T47D (cell line): ENCODE measurements at regions not wholly inside any gene's neighbourhood (a gene's known extent, or its start where the extent isn't known, plus 50 kb on each side); places are given as distances from the start of the nearest gene placed in this dataset.

Source experiments
- DNase-seq, 2 experiments: peaks; one replicate each; pipeline versions ENCODE4 v3.0.0 to v3.0.0-alpha.2; 2011 to 2012; ENCODE audit warnings: low read depth in 1 of 2, low spot score in 1 of 2
- JUND ChIP-seq: IDR thresholded peaks from 2 replicates; pipeline ENCODE4 v1.6.1; 2012; ENCODE audit warnings: low read depth
- in situ Hi-C: cut with HindIII; loops from 2 replicates; pipeline ENCODE4 v1.10.0; 2016; ENCODE audit warnings: low sequenced_read_pairs, low pct_unique_long_range_greater_than_20kb

- TF ChIP-seq JUND, result no peak
- in situ Hi-C loops, result no loop called here
- DNase-seq, result peak in 1 of 2 experiments; percentile 61
These were observed 123.1 kb upstream of the STXBP5 start for GRCh38 chr6:147081076-147081609.

- no peak for TF ChIP-seq JUND
- no peak for DNase-seq
- in situ Hi-C loops, result no loop called here
These were observed 116.6 kb upstream of the STXBP5 start for GRCh38 chr6:147087641-147088040.

- DNase-seq, result no peak
- TF ChIP-seq JUND, result no peak
- in situ Hi-C loops, result no loop called here
These were observed 115.4 kb upstream of the STXBP5 start for GRCh38 chr6:147088861-147089260.

- DNase-seq, result no peak
- in situ Hi-C loops, result no loop called here
- no peak for TF ChIP-seq JUND
These were observed 108.9 kb upstream of the STXBP5 start for GRCh38 chr6:147095316-147095715.

- in situ Hi-C loops, result no loop called here
- DNase-seq, result no peak
- no peak for TF ChIP-seq JUND
These were observed 104.2 kb upstream of the STXBP5 start for GRCh38 chr6:147099974-147100373.

- DNase-seq, result no peak
- no peak for TF ChIP-seq JUND
- in situ Hi-C loops, result no loop called here
These were observed 101.2 kb upstream of the STXBP5 start for GRCh38 chr6:147103007-147103406.

- in situ Hi-C loops, result no loop called here
- TF ChIP-seq JUND, result no peak
- no peak for DNase-seq
These were observed 100.5 kb upstream of the STXBP5 start for GRCh38 chr6:147103694-147104093.

- TF ChIP-seq JUND, result no peak
- in situ Hi-C loops, result no loop called here
- no peak for DNase-seq
These were observed 98.4 kb upstream of the STXBP5 start for GRCh38 chr6:147105786-147106185.

GRCh38 chr6:147106759-147107401 lies 97.3 kb upstream of the STXBP5 start:
- no peak for DNase-seq

GRCh38 chr6:147108259-147108910 lies 95.8 kb upstream of the STXBP5 start:
- no peak for TF ChIP-seq JUND
- DNase-seq, result no peak
- in situ Hi-C loops, result no loop called here

More at GRCh38 chr6:147106759-147107401, 97.3 kb upstream of the STXBP5 start:
- in situ Hi-C loops, result no loop called here
- TF ChIP-seq JUND, result no peak

- no peak for DNase-seq
- no peak for TF ChIP-seq JUND
- in situ Hi-C loops, result no loop called here
These were observed 94.5 kb upstream of the STXBP5 start for GRCh38 chr6:147109707-147110106.

GRCh38 chr6:147116056-147116455 lies 88.2 kb upstream of the STXBP5 start:
- in situ Hi-C loops, result no loop called here
- no peak for TF ChIP-seq JUND
- DNase-seq, result no peak

- in situ Hi-C loops, result no loop called here
- TF ChIP-seq JUND, result no peak
- no peak for DNase-seq
These were observed 87.2 kb upstream of the STXBP5 start for GRCh38 chr6:147117011-147117410.
